Panc1 (cell line): ENCODE measurements at regions not wholly inside any gene's neighbourhood (a gene's known extent, or its start where the extent isn't known, plus 50 kb on each side); places are given as distances from the start of the nearest gene placed in this dataset.

Experiments
- ATAC-seq: fragments of 200-7000 bp; cut with Tn5 transposase; 2 replicates; pipeline ENCODE4 v1.9.1; 2020; ENCODE audit warnings: mild to moderate bottlenecking, moderate library complexity
- BruUV-seq: library from RNA; stranded (reverse); fragments of 400-500 nt; replicated peaks from 2 replicates; lab custom pipeline; 2021; lab: Mats Ljungman, UMichigan
- CTCF ChIA-PET: fragments of 300-600 bp; sonication (Branson Sonifier 250); formaldehyde crosslinking; loops from one replicate; lab custom pipeline; 2022; ENCODE audit warnings: antibody characterized with exemption; lab: Charles Lee
- POLR2A ChIA-PET: fragments of 300-600 bp; sonication (Branson Sonifier 250); formaldehyde crosslinking; loops from one replicate; lab custom pipeline; 2022; ENCODE audit warnings: antibody characterized with exemption; lab: Charles Lee
- DNase-seq: peaks from one replicate; pipeline ENCODE4 v3.0.0-alpha.2; 2010; ENCODE audit warnings: low read depth, low spot score
- H3K27ac ChIP-seq: 2 replicates; pipeline ENCODE4 v1.5.1; 2011; ENCODE audit warnings: mild to moderate bottlenecking, low read length, inconsistent platforms
- H3K27me3 ChIP-seq: fragments of 200-500 bp; sonication (Bioruptor generic); 2 replicates; pipeline ENCODE4 v1.6.0; 2014; ENCODE audit warnings: low read length, inconsistent platforms; ENCODE audit not compliant: control insufficient read depth, insufficient read depth
- H3K36me3 ChIP-seq: fragments of 200-500 bp; sonication (Bioruptor generic); 2 replicates; pipeline ENCODE4 v1.5.1; 2014; ENCODE audit warnings: inconsistent platforms, mild to moderate bottlenecking, low read length, moderate library complexity; ENCODE audit not compliant: control insufficient read depth, insufficient read depth
- H3K4me1 ChIP-seq: 2 replicates; pipeline ENCODE4 v1.5.1; 2011; ENCODE audit warnings: inconsistent platforms, mild to moderate bottlenecking, low read length, moderate library complexity; ENCODE audit not compliant: control insufficient read depth, insufficient read depth
- H3K4me3 ChIP-seq, 2 experiments: 2 replicates each; pipeline ENCODE4 v1.5.1; 2011 to 2012; ENCODE audit warnings: low read depth in 2 of 2, low read length in 2 of 2, mild to moderate bottlenecking in 2 of 2, inconsistent platforms in 1 of 2, moderate library complexity in 1 of 2
- H3K9me3 ChIP-seq: fragments of 200-500 bp; sonication (Bioruptor generic); 2 replicates; pipeline ENCODE4 v1.5.1; 2014; ENCODE audit warnings: low read depth, mild to moderate bottlenecking, inconsistent platforms, low read length, moderate library complexity; ENCODE audit not compliant: control insufficient read depth, insufficient read depth
- POLR2AphosphoS5 ChIP-seq: IDR thresholded peaks from 2 replicates; pipeline ENCODE4 v1.6.1; 2012; ENCODE audit warnings: mild to moderate bottlenecking, low read depth, low read length, moderate library complexity
- SIN3A ChIP-seq: IDR thresholded peaks from 2 replicates; pipeline ENCODE4 v1.6.1; 2012; ENCODE audit warnings: low read depth, mild to moderate bottlenecking, low read length, moderate library complexity, borderline replicate concordance; ENCODE audit not compliant: insufficient read depth
- TCF7L2 ChIP-seq: IDR thresholded peaks from 2 replicates; pipeline ENCODE4 v1.6.1; 2011; ENCODE audit warnings: mild to moderate bottlenecking, low read depth, low read length, inconsistent platforms
- in situ Hi-C: cut with HindIII; loops from 2 replicates; pipeline ENCODE4 v1.10.0; 2016; ENCODE audit warnings: low sequenced_read_pairs, low pct_unique_long_range_greater_than_20kb
- intact Hi-C: fragments of 100-400 bp; cut with micrococcal nuclease; formaldehyde crosslinking; loops from one replicate; pipeline ENCODE4 v1.10.0; 2022; ENCODE audit not compliant: unreplicated experiment
- TF ChIP-seq, protein P1 (sequence below): fragments of 450-650 bp; IDR thresholded peaks from 2 replicates; pipeline ENCODE4 v1.5.1; 2017; ENCODE audit warnings: mild to moderate bottlenecking
- TF ChIP-seq, protein P2 (sequence below), 2 experiments: IDR thresholded peaks; 2 replicates each; pipeline ENCODE4 v1.6.1; 2011 to 2012; ENCODE audit warnings: low read depth in 2 of 2, control low read depth in 1 of 2, low read length in 1 of 2, mild to moderate bottlenecking in 1 of 2, moderate library complexity in 1 of 2; ENCODE audit not compliant: insufficient read depth in 1 of 2

DNA sequence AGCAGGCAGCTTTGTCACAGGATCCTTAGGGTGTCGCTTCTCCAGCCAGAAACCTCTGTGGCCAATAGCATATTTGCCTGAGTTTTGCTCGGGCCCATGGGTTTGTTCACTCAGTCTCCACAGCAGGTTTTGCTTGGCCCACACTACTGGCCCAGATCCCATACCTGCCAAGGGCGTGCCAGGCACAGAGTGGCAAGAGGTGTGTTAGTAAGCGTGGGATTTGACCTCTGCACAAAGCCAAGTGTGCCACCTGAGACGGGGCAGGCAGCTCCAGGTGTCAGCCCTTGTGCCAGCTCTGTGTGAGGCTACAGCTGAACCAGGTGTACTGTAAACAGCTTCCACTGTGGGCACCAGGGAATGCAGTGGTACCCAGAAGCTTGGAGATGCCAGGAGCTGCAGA is 2003.0 kb downstream of the C4orf33 start:
- ChIA-PET POLR2A (no interaction called here), CTCF (no interaction called here)
- Histone ChIP-seq H3K36me3 (no peaks in the 10 kb centered on the region), H3K27ac (no peak overlapping the region), H3K9me3 (no peaks in the 10 kb centered on the region), H3K27me3 (no peaks in the 10 kb centered on the region), H3K4me1 (no peaks in the 10 kb centered on the region), H3K4me3 (no peak overlapping the region)
- in situ Hi-C loops: no loop called here
- ATAC-seq (no peak), DNase-seq (no peak)
- BruUV-seq: no TSS peak
- intact Hi-C loops: loop anchor here (10.0 kb wide), 1 partner anchor 136 kb away; no protein-coding TSS in a partner anchor
- TF ChIP-seq POLR2AphosphoS5 (no peak), TCF7L2 (no peak), SIN3A (no peak)
- TF ChIP-seq, protein P1, sequence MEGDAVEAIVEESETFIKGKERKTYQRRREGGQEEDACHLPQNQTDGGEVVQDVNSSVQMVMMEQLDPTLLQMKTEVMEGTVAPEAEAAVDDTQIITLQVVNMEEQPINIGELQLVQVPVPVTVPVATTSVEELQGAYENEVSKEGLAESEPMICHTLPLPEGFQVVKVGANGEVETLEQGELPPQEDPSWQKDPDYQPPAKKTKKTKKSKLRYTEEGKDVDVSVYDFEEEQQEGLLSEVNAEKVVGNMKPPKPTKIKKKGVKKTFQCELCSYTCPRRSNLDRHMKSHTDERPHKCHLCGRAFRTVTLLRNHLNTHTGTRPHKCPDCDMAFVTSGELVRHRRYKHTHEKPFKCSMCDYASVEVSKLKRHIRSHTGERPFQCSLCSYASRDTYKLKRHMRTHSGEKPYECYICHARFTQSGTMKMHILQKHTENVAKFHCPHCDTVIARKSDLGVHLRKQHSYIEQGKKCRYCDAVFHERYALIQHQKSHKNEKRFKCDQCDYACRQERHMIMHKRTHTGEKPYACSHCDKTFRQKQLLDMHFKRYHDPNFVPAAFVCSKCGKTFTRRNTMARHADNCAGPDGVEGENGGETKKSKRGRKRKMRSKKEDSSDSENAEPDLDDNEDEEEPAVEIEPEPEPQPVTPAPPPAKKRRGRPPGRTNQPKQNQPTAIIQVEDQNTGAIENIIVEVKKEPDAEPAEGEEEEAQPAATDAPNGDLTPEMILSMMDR: no peak
- TF ChIP-seq, protein P2, sequence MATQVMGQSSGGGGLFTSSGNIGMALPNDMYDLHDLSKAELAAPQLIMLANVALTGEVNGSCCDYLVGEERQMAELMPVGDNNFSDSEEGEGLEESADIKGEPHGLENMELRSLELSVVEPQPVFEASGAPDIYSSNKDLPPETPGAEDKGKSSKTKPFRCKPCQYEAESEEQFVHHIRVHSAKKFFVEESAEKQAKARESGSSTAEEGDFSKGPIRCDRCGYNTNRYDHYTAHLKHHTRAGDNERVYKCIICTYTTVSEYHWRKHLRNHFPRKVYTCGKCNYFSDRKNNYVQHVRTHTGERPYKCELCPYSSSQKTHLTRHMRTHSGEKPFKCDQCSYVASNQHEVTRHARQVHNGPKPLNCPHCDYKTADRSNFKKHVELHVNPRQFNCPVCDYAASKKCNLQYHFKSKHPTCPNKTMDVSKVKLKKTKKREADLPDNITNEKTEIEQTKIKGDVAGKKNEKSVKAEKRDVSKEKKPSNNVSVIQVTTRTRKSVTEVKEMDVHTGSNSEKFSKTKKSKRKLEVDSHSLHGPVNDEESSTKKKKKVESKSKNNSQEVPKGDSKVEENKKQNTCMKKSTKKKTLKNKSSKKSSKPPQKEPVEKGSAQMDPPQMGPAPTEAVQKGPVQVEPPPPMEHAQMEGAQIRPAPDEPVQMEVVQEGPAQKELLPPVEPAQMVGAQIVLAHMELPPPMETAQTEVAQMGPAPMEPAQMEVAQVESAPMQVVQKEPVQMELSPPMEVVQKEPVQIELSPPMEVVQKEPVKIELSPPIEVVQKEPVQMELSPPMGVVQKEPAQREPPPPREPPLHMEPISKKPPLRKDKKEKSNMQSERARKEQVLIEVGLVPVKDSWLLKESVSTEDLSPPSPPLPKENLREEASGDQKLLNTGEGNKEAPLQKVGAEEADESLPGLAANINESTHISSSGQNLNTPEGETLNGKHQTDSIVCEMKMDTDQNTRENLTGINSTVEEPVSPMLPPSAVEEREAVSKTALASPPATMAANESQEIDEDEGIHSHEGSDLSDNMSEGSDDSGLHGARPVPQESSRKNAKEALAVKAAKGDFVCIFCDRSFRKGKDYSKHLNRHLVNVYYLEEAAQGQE (IDR thresholded peaks at IDR 0.05; ENCODE audit: insufficient read depth in 1 of 2, low read depth in 2 of 2, low read length in 1 of 2): no peak

DNA sequence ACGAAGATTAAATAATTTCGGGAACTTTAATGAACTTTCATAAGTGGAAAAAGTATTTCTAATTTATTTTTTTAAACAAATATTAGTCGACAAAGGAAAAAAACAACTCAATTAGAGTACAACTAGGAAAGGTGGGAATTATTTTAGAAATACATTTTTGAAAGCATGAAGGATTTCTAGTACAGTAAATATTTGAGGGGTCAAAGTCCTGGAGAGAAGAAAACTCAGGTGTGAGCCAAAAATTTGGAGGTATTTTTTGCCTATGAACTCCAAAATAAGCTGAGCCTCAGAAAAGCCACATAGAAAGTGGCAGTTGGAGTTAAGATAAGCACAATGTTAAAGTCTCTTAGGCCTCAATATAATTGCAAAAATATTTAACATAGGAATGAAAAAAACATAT is 2017.3 kb downstream of the C4orf33 start:
- intact Hi-C loops: no loop called here
- TF ChIP-seq TCF7L2: no peak
- TF ChIP-seq, protein P1: no peak
- Histone ChIP-seq H3K4me3 (no peak overlapping the region), H3K27ac (no peak overlapping the region), H3K36me3 (no peaks in the 10 kb centered on the region), H3K4me1 (no peaks in the 10 kb centered on the region), H3K9me3 (no peaks in the 10 kb centered on the region), H3K27me3 (no peaks in the 10 kb centered on the region)
- no TSS peak for BruUV-seq
- ChIA-PET CTCF (no interaction called here), POLR2A (no interaction called here)
- in situ Hi-C loops: no loop called here
- ATAC-seq: no peak
- DNase-seq: no peak

DNA sequence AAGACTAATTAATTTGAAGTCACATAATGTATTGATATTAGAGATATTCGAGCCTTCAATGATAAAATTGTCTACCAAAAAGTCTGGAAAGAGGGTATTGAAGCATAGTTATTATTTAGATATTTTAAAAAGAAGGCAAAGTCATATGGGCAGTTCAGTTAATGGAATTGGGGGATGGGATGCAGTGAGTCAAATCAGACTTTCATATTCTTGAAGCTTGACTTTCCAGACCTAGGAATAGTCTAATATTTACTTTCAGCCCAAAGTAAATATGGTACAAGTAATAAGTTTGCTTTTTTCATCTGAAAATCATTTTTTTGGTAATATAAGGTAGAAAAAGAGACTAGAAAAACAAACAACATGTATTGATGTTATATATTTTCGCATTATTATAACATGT is 2017.8 kb downstream of the C4orf33 start:
- ChIA-PET POLR2A (no interaction called here), CTCF (no interaction called here)
- TF ChIP-seq POLR2AphosphoS5 (no peak), SIN3A (no peak), TCF7L2 (no peak)
- TF ChIP-seq, protein P2 (IDR thresholded peaks at IDR 0.05; ENCODE audit: insufficient read depth in 1 of 2, low read depth in 2 of 2, low read length in 1 of 2): no peak
- TF ChIP-seq, protein P1: no peak
- Histone ChIP-seq H3K4me3 (no peak overlapping the region), H3K9me3 (no peaks in the 10 kb centered on the region), H3K4me1 (no peaks in the 10 kb centered on the region), H3K36me3 (no peaks in the 10 kb centered on the region), H3K27ac (no peak overlapping the region), H3K27me3 (no peaks in the 10 kb centered on the region)
- DNase-seq (no peak), ATAC-seq (no peak)
- in situ Hi-C loops: no loop called here
- intact Hi-C loops: no loop called here
- no TSS peak for BruUV-seq
